HFFc6 (cell line): ENCODE measurements at regions not wholly inside any gene's neighbourhood (a gene's known extent, or its start where the extent isn't known, plus 50 kb on each side); places are given as distances from the start of the nearest gene placed in this dataset.

Experiments used
- DNase-seq: peaks from one replicate; pipeline ENCODE4 v3.0.0-alpha.2; 2018
- H3K27ac Mint-ChIP-seq: 2 replicates; pipeline ENCODE4 v1.8.0; 2020; ENCODE audit warnings: mild to moderate bottlenecking, mixed read lengths
- H3K27me3 Mint-ChIP-seq: 2 replicates; pipeline ENCODE4 v1.8.0; 2021; ENCODE audit warnings: mild to moderate bottlenecking, moderate library complexity, mixed read lengths; ENCODE audit not compliant: insufficient read depth
- H3K36me3 Mint-ChIP-seq: 2 replicates; pipeline ENCODE4 v1.8.0; 2021; ENCODE audit warnings: low read depth, mixed read lengths
- H3K4me1 Mint-ChIP-seq: 2 replicates; pipeline ENCODE4 v1.8.0; 2020; ENCODE audit warnings: low read depth, mixed read lengths
- H3K4me3 Mint-ChIP-seq: 2 replicates; pipeline ENCODE4 v1.8.0; 2020; ENCODE audit warnings: mild to moderate bottlenecking, moderate library complexity, mixed read lengths
- H3K9me3 Mint-ChIP-seq: 2 replicates; pipeline ENCODE4 v1.8.0; 2020; ENCODE audit warnings: mild to moderate bottlenecking, mixed read lengths
- TF ChIP-seq, protein P1 (sequence below): fragments of 200-600 bp; sonication (generic); IDR thresholded peaks from 2 replicates; pipeline ENCODE4 v1.5.0; 2021; ENCODE audit warnings: antibody characterized with exemption, mild to moderate bottlenecking

DNA sequence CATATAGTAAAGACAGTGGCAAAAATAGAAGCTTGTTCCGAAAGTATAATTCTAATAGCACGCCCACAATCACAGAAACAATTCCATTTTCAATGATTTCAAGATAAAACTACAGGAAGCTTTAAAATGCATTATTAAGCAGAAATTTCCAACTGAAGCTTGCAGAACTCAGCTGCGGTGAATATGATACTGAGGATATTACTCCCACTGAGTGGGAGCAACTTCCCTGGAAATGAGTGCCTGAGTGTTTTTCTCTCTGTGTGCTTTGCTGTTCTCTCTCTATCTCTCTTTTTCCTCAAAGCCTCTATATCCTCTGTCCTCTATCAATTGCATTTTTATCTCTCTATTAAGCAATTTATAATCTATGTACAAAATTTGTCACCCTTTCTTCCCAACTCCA, 187.5 kb upstream of the PRDM9 start:
- no peaks in the 10 kb centered on the region for H3K4me1 Mint-ChIP-seq
- no peak overlapping the region for H3K27ac Mint-ChIP-seq
- no peak overlapping the region for H3K4me3 Mint-ChIP-seq
- H3K27me3 Mint-ChIP-seq: no peaks in the 10 kb centered on the region
- no peaks in the 10 kb centered on the region for H3K36me3 Mint-ChIP-seq
- DNase-seq: no peak
- peaks cover 45% of the 10 kb centered on the region for H3K9me3 Mint-ChIP-seq
- TF ChIP-seq, protein P1, sequence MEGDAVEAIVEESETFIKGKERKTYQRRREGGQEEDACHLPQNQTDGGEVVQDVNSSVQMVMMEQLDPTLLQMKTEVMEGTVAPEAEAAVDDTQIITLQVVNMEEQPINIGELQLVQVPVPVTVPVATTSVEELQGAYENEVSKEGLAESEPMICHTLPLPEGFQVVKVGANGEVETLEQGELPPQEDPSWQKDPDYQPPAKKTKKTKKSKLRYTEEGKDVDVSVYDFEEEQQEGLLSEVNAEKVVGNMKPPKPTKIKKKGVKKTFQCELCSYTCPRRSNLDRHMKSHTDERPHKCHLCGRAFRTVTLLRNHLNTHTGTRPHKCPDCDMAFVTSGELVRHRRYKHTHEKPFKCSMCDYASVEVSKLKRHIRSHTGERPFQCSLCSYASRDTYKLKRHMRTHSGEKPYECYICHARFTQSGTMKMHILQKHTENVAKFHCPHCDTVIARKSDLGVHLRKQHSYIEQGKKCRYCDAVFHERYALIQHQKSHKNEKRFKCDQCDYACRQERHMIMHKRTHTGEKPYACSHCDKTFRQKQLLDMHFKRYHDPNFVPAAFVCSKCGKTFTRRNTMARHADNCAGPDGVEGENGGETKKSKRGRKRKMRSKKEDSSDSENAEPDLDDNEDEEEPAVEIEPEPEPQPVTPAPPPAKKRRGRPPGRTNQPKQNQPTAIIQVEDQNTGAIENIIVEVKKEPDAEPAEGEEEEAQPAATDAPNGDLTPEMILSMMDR: no peak

DNA sequence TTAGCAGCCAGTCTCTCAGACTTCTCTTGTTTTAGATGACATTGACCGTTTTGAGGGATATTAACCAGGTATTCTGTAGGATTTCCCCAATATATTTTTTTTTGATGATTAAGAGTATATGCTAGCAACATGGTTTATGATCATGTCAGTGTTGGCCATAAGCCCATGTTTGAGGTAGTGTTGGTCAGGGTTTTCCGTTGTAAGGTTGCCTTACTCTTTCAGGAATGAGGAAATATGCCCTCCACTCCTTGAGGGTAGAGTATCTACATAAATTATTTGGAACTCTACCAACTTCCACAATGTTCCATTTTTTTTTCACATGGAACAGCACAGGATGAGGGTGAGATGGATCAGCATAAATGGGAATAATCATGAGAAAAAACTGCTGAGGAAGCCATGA, 188.4 kb upstream of the PRDM9 start:
- Mint-ChIP-seq H3K36me3 (no peaks in the 10 kb centered on the region), H3K27ac (no peak overlapping the region), H3K9me3 (peaks cover 44% of the 10 kb centered on the region), H3K4me3 (no peak overlapping the region), H3K4me1 (no peaks in the 10 kb centered on the region), H3K27me3 (no peaks in the 10 kb centered on the region)
- TF ChIP-seq, protein P1: no peak
- DNase-seq: no peak

DNA sequence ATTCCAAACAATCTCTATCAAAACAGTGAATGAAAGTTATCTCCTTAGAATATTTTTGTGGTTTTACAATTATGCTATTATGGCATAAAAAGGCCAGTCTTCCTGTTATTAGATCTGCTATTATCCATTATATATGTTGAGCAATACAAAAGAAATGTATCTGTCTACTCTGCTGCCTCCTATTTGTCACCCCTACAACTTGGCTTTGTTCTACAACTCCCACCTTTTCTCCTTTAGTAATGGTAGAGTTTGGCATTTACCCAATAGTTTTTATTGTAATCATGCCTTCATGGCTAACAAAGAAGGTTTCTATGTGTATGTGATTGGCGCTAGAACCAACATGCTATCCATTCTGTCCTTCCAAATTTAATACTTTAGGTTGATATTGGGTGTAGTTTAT, 189.2 kb upstream of the PRDM9 start:
- Mint-ChIP-seq H3K4me3 (no peak overlapping the region), H3K4me1 (no peaks in the 10 kb centered on the region), H3K27me3 (no peaks in the 10 kb centered on the region), H3K36me3 (no peaks in the 10 kb centered on the region), H3K9me3 (peaks cover 40% of the 10 kb centered on the region), H3K27ac (no peak overlapping the region)
- TF ChIP-seq, protein P1: no peak
- no peak for DNase-seq

DNA sequence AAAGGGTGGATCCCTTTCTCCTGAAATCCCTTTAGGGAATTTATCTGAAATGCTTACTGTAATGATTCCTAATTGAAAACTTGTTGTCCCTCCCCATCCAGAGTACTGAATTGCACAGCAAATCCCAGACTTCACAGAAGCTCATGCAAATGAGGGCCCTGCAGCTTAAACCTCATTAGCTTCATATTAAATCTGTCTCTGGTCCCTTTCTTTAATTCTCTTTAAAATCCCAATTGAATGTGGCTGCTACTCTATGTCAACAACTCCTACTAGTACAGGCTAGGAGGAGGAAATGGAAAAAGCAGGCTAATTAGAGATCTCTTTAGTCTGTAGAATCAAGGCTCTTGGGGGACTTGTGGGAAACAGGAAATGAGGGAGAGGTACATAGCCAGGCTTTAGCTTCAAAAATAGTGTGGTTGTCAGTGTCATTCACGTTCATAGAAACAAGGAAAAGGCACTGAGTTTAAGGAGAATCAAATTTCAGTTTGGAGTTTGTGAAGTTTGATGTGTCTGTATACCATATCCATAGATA, 191.3 kb upstream of the PRDM9 start:
- Mint-ChIP-seq H3K9me3 (peaks cover 40% of the 10 kb centered on the region), H3K36me3 (no peaks in the 10 kb centered on the region), H3K27ac (no peak overlapping the region), H3K4me1 (no peaks in the 10 kb centered on the region), H3K27me3 (no peaks in the 10 kb centered on the region), H3K4me3 (no peak overlapping the region)
- DNase-seq: no peak
- TF ChIP-seq, protein P1: no peak

DNA sequence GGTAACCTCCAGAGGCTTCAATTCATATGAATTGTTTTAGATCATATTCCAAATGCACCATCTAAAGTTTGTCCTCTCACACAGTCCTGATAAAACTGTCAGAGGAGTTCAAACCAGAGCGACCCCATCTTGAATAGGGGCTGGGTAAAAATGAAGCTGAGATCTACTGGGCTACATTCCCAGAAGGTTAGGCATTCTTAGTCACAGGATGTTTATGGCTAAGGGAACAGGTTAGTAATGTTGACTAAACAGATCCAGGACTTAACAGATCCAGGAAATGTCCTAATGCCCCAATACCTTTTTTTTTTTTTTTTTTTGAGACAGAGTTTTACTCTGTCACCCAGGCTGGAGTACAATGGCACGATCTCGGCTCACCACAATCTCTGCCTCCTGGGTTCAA, 192.6 kb upstream of the PRDM9 start:
- DNase-seq: no peak
- no peak overlapping the region for H3K4me3 Mint-ChIP-seq
- peaks cover 40% of the 10 kb centered on the region for H3K9me3 Mint-ChIP-seq
- no peak overlapping the region for H3K27ac Mint-ChIP-seq
- H3K36me3 Mint-ChIP-seq: no peaks in the 10 kb centered on the region
- TF ChIP-seq, protein P1: no peak
- no peaks in the 10 kb centered on the region for H3K27me3 Mint-ChIP-seq
- H3K4me1 Mint-ChIP-seq: no peaks in the 10 kb centered on the region

DNA sequence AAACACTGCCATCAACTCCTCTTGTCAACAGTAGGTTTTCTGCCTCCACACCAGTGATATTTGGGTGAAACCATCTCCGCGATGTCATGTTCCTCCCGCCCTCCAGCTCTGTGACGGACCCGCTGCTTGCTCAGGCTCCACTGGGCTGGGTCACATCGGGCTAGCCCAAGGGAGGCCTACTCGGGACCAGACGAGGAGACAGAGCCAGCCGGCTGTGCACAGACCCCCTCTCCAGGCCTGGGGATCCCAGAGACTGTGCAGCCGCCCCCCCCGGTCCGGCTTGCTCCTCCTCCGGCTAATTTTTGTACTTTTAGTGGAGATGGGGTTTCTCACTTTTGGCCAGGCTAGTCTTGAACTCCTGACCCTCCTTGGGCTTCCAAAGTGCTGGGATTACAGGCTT, 202.4 kb upstream of the PRDM9 start:
- TF ChIP-seq, protein P1: no peak
- Mint-ChIP-seq H3K27ac (no peak overlapping the region), H3K9me3 (peaks cover 51% of the 10 kb centered on the region), H3K4me1 (no peaks in the 10 kb centered on the region), H3K36me3 (peaks cover 10% of the 10 kb centered on the region; the same call in 1 of the 2 replicates), H3K4me3 (no peak overlapping the region), H3K27me3 (no peaks in the 10 kb centered on the region; the same call in 1 of the 2 replicates)
- DNase-seq: no peak
